Stimulated activated naive CD4-positive, alpha-beta T cell (primary cell): ENCODE measurements at regions not wholly inside any gene's neighbourhood (a gene's known extent, or its start where the extent isn't known, plus 50 kb on each side); places are given as distances from the start of the nearest gene placed in this dataset.
"Not testable (repeated sequence)": the region's sequence is repeated elsewhere in the genome, so short reads cannot be mapped to it uniquely, and the experiment has no call there.

Experiments
- DNase-seq, 6 experiments: peaks; one replicate each; lab custom pipeline; 2025; lab: John Stamatoyannopoulos, UW

DNA sequence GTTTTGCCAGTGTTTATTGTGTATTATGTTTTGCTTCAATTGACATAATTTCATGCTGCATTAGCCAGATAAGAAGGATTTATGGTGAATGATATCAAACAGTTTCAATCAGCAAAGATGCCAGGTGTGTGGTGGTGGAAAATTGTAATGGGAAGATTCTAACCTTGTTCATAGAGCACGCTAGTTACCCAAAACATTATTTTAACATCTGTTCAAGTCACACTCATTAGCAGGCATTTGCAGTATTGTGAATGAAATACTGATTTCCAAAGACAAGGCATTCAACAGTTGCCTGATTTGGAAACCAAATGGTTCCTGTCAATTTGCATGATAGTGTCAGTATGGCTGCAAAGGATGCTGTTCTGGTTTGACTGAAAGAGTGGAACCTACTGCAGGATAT lies 129.7 kb downstream of the EPC1 start:
- no peak for DNase-seq

DNA sequence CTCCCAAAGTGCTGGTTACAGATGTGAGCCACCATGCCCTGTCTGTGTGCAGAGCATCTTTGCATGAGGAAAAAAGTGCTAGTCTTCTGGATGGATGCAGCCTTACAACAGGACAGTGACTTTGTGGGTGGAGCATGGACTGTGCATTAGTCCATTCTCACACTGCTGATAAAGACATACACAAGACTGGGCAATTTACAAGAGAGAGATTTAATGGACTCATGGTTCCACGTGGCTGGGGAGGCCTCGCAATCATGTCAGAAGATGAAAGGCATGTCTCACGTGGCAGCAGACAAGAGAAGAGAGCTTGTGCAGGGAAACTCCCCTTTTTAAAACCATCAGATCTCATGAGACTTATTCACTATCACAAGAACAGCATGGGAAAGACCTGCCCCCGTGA lies 133.1 kb downstream of the EPC1 start:
- not testable (repeated sequence) for DNase-seq

DNA sequence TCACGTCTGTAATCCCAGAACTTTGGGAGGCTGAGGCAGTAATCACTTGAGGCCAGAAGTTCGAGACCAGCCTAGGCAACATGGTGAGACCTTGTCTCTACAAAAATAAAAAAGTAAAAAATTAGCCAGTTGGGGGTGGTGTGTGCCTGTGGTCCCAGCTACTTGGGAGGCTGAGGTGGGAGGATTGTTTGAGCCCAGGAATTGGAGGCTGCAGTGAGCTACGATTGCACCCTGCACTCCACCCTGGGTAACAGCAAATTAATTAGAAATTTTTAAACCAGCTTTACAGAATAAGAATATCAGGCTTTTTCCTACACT lies 136.0 kb downstream of the EPC1 start:
- DNase-seq: no peak

DNA sequence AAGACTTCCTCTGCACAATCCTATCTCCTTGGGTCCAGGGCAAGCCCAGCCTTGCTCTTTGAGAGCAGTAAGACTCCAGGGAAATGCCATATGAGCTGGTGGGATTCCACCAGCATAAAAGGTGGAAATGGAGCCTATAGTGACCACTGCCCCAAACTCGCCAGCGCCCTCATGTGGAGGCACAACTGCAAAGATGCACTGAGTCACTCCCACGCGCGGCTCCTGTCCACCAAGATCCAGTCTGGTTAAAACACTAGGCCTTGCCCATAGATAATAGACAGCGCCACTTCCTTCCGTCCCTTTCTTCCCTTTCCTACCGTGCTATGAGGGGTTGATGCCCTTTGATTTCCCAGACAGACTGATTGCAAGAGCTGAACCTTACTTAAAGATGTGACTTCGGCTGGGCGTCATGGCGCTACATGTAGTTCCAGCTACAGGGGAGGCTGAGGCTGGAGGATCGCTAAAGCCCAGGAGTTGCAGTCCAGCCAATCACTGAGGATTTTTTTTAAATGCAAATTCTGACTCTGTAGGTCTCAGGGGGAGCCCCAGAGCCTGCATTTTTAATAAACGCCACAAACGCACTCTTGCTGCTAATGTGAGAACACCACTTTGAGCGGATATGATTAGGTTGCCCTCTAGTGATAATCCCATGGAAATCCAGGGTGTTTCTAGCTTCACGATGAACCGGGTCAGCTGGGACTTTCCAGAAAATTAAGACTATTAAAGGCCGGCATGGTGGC lies 136.5 kb downstream of the EPC1 start:
- no peak for DNase-seq

DNA sequence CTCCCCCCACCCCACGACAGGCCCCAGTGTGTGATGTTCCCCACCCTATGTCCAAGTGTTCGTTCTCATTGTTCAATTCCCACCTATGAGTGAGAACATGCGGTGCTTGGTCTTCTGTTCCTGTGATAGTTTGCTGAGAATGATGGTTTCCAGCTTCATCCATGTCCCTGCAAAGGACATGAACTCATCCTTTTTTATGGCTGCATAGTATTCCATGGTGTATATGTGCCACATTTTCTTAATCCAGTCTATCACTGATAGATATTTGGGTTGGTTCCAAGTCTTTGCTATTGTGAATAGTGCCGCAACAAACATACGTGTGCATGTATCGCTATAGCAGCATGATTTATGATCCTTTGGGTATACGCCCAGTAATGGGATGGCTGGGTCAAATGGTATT lies 139.0 kb downstream of the EPC1 start:
- DNase-seq: not testable (repeated sequence)

DNA sequence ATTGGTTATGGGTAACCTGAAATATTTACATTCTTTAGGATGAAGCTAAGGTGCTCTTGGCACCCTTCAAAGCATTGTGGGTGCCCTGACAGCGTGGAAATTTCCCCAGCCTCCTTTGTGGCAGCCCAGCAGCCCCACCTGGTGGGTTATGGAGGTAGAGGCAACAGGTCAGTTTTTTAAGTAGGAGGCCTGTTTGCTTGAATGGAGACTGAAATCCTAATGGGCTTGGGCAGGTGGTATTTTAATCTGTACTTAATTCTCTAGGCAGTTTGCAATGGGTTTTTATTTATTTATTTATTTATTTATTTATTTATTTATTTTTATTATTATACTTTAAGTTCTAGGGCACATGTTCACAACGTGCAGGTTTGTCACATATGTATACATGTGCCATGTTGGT lies 139.4 kb downstream of the EPC1 start:
- peak; percentile 3 to 52 (median 40) for DNase-seq

DNA sequence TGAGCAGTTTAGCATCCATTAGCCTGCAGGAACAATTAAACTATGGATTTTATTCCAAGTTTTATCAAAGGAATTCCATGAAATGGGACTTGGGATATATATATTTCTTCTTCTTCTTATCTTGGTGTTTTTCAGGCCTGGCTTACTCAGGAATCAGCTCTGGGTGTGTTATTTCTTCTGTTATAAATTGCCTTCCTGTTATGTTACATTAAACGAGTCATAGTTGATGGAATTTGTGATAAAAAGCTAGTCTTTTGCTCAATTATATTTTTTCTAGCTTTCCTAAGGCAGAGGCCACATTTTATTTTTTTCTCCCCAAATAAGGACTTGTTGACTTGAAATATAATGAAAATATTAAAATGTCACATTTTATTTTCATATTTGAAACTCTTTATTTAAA lies 141.3 kb downstream of the EPC1 start:
- DNase-seq: no peak

DNA sequence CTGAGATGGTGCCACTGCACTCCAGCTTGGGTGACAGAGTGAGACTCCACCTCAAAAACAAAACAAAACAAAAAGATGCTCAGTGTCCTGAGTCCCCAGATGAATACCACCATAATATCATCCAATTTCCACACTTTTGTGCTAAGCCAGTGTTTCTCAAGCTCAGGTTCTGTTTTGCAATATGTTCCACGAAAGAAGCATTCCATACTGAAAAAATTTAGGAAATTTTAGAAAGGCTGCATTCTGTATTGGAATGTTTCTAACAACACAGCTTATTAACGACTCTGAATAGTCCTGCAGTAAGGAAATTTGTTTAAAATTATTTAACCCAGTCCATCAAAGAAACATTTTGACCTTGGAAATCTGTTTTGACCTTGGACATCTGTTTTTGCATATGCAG lies 142.4 kb downstream of the EPC1 start:
- no peak for DNase-seq

DNA sequence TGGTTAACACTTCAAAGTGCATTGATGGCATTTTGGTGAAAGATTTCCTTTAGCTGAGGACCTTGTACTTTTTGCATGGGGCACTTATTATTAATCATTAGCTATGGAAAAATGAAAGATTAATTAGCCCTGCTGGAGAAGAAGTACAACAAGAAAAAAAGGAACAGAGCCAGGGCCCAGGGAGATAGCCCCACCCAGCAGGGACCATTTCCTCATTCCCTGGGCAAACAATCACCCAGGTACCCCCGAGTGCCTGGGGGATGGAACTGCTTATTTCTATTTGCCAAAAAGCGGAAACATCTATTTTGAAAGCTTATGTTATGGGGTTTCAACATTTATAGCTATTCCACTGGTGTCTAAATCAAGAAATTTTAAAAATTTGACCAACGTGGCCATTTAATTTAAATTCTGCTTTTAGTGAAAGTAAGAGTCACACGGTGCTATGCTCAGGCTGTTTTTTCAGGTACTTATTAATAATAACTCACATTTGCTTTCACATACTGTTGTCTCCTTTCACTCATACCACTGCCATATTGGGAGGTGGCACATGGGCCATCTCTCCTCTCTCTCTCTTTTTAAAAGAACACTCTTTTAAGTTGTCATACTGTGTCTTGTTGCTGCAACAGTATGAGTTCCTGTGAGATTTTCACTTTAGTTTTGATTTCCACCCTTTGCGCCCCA lies 143.6 kb upstream of the KIF5B start:
- DNase-seq: no peak

DNA sequence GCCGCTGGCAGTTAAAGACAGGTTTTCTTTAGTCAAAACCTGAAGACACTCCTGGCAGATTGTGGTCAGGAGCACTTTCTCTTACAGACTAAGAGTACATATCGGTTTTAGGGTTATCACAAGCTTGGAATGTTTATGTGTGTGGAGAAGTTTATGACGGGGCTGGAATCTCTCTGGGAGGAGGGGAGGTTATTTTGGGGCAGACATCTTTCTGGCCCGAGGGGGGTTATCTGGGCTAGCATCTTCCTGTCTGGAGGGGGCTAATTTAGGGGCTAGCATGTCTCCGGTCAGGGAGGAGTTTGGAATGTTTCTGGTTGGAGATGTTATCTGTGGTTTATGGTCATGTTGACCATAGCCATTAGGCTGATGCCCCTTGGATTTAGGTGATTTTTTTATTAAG lies 141.2 kb upstream of the KIF5B start:
- DNase-seq: no peak

DNA sequence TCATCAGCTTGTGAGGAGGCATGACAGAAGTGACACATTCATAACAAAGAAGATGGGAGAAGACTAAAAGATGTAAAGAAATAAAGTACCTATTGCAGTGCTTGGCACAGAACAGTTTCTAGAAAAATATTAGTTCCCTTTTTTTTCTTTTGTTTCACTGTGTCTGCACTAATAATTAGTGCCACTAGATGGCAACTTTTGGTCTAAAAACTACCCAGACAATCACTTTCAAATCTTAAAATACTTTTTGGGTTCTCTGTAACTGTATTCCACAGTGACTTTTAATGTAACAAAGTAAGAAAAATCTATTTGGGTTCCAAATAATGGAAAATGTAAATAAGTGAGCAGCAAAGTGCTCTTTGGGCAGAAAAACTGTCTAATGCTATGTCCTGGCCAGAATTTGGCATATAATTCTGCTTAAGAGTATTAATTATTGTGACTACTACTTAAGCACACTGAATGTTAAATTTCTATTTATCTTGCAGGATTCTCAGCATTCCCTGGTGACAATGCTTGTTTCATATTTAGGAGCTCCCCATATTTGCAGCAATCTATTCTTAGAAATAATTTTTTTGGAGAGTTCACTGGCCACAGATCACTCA lies 134.8 kb upstream of the KIF5B start:
- DNase-seq: peak in 2 of 6 experiments; percentile 17 to 48

DNA sequence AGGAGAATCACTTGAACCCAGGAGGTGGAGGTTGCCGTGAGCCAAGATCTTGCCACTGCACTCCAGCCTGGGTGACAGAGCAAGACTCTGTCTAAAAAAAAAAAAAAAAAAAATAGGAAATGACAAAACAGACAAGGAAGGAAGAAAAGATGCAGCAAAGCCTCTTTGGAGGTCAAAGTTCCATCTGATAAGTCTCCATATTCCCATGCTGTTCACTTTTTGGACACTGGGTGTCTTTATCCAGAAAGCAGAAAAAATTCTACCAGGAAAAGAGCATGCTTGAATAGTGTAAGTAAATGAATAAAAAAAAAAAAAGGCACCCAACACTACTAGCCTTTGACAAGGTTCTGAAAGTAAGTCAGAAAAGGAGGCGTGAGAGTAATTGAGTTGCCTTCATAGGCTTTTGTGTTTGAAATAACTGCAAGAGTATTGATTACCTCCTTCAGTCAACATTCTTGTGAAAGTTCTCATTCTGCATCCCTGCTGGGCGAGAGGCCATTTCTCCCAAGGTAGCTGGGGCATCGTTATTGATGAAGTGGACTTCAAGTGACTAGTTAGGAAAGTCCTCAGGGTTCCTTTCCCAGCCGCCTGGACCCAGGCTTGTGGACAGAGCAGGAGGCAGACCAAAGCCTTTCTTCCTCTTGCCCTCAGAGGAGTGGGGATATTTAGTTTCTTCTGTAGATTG lies 133.3 kb upstream of the KIF5B start:
- DNase-seq: no peak

DNA sequence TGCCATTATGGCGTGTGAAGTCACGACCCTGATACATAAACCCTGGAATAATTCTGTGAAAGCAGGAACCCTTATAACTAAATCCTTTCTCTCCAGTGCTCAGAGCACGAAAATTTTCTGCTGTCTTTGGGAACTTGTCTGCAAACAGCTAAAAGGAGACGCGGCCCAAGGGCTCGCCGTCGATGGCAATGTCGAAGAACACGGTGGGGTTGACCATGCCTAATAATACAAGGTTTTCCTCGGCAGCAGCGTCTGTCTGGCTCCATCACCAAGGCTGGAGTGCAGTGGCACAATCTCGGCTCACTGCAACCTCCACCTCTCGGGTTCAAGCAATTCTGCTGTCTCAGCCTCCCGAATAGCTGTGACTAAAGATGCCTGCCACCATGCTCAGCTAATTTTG lies 132.4 kb upstream of the KIF5B start:
- DNase-seq: not testable (repeated sequence)

DNA sequence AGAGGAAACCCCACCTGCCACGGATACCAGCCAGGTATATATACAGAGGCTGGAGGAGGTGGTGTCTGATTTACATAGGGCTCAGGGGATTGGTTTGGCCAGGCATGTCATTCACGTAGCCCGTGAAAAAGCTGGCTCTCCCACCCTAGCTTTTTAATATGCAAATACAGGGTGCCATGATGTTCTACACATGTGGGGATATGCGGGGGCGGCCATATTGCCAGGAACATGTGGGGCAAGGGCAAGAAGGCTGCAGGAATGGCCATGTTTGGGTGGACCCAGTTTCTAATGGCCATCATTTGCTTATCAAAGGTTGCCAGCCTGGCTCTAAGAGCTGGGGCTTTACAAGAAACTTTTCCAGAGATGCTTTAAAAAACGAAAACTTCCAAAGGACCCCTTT lies 131.5 kb upstream of the KIF5B start:
- no peak for DNase-seq

DNA sequence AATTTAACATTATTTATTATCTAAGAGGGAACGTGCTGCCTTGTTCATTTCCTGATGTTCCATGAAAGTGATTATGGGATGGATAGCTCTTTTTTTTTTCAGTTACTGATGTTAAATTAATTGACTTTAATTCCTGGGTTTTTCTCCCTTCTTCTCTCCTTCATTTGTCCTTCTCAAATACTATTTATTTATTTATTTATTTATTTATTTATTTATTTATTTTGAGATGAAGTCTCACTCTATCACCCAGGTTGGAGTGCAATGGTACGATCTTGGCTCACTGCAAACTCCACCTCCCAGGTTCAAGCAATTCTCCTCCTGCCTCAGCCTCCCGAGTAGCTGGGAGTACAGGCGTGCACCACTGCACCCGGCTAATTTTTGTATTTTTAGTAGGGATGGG lies 127.4 kb upstream of the KIF5B start:
- not testable (repeated sequence) for DNase-seq

DNA sequence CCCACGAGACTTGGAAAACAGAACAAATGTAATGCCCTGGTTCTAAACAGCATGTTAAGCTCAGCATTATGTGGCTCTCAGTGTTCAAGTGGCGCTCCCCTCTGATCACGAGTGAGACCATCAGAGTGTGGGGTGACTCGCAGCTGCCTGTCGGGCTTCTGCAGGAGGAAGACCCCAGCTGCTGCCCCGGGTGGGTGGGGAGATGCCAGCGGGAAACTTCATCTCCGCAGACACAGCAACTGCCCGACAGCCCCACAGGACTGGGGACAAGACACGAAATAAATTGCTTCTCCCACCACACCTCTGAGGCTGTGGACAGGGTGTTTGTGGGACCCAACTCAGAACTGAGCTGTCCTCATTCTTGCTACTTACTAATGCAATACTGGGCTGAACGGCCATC lies 126.3 kb upstream of the KIF5B start:
- DNase-seq: no peak

DNA sequence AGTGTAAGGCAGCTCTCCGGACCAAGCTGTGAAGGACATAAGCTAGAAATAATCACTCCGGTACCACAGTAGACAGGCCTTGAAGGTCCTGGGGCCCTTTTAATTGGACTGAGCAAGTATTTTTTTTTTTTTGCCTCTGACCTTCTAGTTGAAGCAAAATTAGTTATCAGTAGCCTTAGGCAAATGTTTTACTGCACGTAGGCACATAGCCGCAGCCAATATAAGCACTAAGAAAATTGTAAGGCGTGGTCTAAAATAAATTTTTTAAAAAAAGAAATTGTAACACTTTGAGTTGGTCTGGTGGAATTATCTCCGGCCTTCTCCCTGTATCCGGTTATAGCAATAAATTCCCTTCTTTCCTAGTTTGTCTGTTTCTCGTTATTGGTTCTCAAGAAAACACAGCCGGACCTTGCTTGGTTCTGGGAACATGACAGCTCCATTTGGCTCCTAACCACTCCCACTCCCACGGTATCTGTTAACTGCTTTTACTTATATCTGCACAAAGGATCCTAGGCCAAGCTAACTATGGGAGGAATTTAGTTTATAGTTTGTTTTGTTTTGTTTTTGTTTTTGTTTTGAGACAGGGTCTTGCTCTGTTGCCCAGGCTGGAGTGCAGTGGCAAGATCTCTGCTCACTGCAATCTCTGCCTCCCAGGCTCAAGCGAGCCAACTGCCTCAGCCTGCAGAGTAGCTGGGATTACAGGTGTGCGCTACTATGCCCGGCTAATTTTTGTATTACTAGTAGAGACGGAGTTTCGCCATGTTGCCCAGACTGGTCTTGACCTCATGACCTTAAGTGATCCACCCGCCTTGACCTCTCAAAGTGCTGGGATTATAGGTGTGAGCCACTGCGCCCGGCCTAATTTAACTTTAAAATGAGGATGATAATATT lies 124.4 kb upstream of the KIF5B start:
- DNase-seq: no peak

DNA sequence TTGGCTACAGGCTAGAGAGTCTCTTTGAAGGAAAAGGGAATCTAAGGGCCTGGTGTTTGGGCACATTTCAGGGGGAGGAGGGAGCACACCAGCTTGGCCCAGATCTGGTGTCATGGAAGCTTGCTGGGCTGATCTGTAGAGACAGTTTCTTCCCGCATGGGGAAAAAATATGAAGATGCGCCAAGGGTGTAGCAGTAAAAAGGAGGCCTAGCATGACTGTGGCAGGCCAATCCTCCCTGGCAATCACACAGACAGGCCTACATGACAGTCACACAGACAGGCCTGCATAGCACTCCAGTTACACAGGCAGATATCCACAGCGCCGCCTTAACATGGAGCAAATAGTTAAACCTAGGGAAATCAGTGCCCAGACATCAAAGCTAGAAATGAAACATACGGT lies 123.6 kb upstream of the KIF5B start:
- no peak for DNase-seq

DNA sequence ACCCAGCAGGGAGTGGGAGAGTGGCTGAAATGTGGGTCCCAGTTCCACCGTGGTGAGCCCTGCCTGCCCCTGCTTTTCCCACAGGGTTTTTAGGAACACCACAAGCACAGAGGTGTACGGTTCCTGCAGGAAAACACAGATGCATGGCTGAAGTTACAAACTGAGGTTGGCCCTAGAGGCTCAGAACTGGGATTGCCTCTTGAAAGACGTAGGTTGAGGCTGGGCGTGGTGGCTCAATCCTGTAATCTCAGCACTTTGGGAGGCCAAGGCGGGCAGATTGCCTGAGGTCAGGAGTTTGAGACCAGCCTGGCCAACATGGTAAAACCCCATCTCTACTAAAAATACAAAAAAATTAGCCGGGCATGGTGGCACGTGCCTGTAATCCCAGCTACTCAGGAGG lies 121.4 kb upstream of the KIF5B start:
- DNase-seq: not testable (repeated sequence)

DNA sequence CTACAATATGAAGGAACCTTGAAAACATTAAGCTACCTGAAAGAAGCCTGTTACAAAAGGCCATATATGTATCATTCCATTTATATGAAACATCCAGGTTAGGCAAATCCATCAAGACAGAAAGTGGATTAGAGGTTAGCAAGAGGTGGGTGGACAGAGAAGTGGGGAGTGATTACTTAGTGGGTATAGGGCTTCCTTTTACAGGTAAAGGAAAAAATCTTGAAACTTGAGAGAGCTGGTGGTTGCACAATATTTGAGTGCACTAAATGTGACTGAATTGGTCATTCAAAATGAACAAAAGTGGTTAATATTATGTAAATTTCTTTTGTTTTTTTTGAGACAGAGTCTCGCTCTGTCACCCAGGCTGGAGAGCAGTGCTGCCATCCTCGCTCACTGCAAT lies 119.4 kb upstream of the KIF5B start:
- DNase-seq: no peak

DNA sequence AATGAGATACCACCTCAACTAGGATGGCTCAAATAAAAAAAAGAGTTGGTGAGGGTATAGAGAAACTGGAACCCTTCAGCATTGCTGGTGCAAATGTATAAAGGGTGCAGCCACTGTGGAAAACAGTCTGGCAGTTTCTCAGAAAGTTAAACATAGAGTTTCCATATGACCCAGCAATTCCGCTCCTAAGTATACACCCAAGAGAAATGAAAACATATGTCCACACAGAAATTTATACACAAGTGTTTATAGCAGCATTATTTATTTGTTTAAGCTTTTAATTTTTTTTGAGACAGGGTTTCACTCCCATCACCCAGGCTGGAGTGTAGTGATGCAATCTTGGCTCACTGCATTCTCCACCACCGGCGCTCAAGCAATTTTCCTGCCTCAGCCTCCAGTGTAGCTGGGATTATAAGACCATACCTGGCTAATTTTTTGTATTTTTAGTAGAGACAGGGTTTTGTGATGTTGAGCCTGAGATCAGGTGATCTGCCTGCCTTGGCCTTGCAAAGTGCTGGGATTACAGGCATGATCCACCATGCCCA lies 118.2 kb upstream of the KIF5B start:
- DNase-seq: no peak

DNA sequence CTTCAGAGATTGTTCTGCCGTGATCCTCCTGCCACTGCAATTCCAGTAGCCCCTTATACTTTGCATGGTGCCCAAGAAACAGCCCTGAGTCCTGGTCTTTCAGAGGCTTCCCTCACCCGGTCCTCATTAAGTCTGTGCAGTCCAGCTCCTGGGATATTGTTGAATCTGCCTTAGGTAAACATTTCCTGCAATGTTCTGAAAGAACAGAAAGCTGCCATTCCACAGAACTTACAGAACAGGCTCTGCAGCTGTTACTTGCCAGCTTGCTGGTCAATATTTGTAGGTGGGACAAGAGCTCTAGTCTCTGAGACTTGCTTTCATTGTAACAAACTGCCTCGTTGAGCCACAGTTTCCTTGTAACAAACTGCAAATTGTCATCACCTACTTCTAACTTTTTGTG lies 115.0 kb upstream of the KIF5B start:
- DNase-seq: no peak
